K562 (cell line): ENCODE measurements at regions not wholly inside any gene's neighbourhood (a gene's known extent, or its start where the extent isn't known, plus 50 kb on each side); places are given as distances from the start of the nearest gene placed in this dataset.

Experiments used
- ATAC-seq: fragments of 200-7000 bp; cut with Tn5 transposase; 3 replicates; pipeline ENCODE4 v1.9.1; 2020; ENCODE audit warnings: moderate library complexity
- BruUV-seq: library from RNA; stranded (reverse); fragments of 400-500 nt; replicated peaks from 2 replicates; lab custom pipeline; 2021; lab: Mats Ljungman, UMichigan
- CTCF ChIA-PET: fragments of 300-600 bp; formaldehyde crosslinking; extraction: SDS; loops from one replicate; lab custom pipeline; 2021; ENCODE audit warnings: low intra/inter-chr PET ratio; lab: Yijun Ruan, JAX
- POLR2A ChIA-PET: fragments of 300-600, 350-650 bp; sonication (Branson Sonifier 250); formaldehyde crosslinking; extraction: SDS; loops from one replicate; lab custom pipeline; 2021; ENCODE audit warnings: antibody characterized with exemption, inconsistent platforms; lab: Yijun Ruan, JAX
- DNase-seq, 4 experiments: peaks; one replicate each; pipeline versions ENCODE4 v3.0.0 to v3.0.0-alpha.2; 2011 to 2018; ENCODE audit warnings: low spot score in 3 of 4, mixed read lengths in 3 of 4; ENCODE audit errors: extremely low read depth in 1 of 4
- FAIRE-seq: peaks from 2 replicates; lab custom pipeline; 2011; peaks lifted over from hg19 to GRCh38; lab: Jason Lieb, UNC
- H2AFZ ChIP-seq: 2 replicates; pipeline ENCODE4 v1.6.0; 2011; ENCODE audit warnings: low read depth, low read length, control low read depth, inconsistent platforms
- H3K27ac ChIP-seq: fragments of 200-600 bp; 3 replicates; pipeline ENCODE4 v1.8.0; 2011; ENCODE audit warnings: low read depth, mild to moderate bottlenecking, control low read depth, inconsistent platforms, low read length, moderate library complexity, mixed read lengths; ENCODE audit errors: extremely low read depth
- H3K27me3 ChIP-seq, 2 experiments: fragments of 300-600 bp in 1 of 2; 2 replicates in 1 of 2; 3 replicates in 1 of 2; pipeline versions ENCODE4 v1.6.0 to v1.8.0; 2011; ENCODE audit warnings: inconsistent platforms in 2 of 2, low read length in 2 of 2, mild to moderate bottlenecking in 1 of 2, mixed read lengths in 1 of 2, moderate library complexity in 1 of 2; ENCODE audit not compliant: control insufficient read depth in 2 of 2, insufficient read depth in 2 of 2
- H3K36me3 ChIP-seq: fragments of 300-600 bp; 3 replicates; pipeline ENCODE4 v1.8.0; 2011; ENCODE audit warnings: mild to moderate bottlenecking, low read length, inconsistent platforms; ENCODE audit not compliant: control insufficient read depth, insufficient read depth
- H3K4me1 ChIP-seq, 2 experiments: fragments of 200-600 bp in 1 of 2; replicated peaks in 1 of 2; 2 replicates in 1 of 2; 3 replicates in 1 of 2; pipeline versions ENCODE4 v1.5.1 to v1.8.0; 2011; ENCODE audit warnings: inconsistent platforms in 2 of 2, low read length in 2 of 2, mild to moderate bottlenecking in 1 of 2, mixed read lengths in 1 of 2, moderate library complexity in 1 of 2; ENCODE audit not compliant: control insufficient read depth in 2 of 2, insufficient read depth in 2 of 2
- H3K4me2 ChIP-seq: 2 replicates; pipeline ENCODE4 v1.6.1; 2011; ENCODE audit warnings: low read length, control low read depth, inconsistent platforms, mixed read lengths; ENCODE audit not compliant: insufficient read depth
- H3K4me3 ChIP-seq: fragments of 200-600 bp; sonication (generic), shearing (Covaris generic); 2 replicates; pipeline ENCODE4 v1.5.1; 2016; ENCODE audit warnings: control low read depth, inconsistent platforms
- H3K79me2 ChIP-seq: fragments of 200-600 bp; 3 replicates; pipeline ENCODE4 v1.8.0; 2011; ENCODE audit warnings: low read length, inconsistent platforms; ENCODE audit not compliant: control insufficient read depth, insufficient read depth
- H3K9ac ChIP-seq, 2 experiments: 2 replicates each; pipeline versions ENCODE4 v1.6.0 to v1.6.1; 2011; ENCODE audit warnings: low read depth in 2 of 2, low read length in 2 of 2, control low read depth in 1 of 2, inconsistent platforms in 1 of 2, mild to moderate bottlenecking in 1 of 2, mixed read lengths in 1 of 2; ENCODE audit not compliant: insufficient read depth in 1 of 2
- H3K9me1 ChIP-seq: one replicate; pipeline ENCODE4 v1.6.0; 2011; ENCODE audit warnings: inconsistent platforms, mild to moderate bottlenecking, low read length, moderate library complexity; ENCODE audit not compliant: control insufficient read depth, insufficient read depth
- H3K9me3 ChIP-seq: replicated peaks from 2 replicates; pipeline ENCODE4 v1.5.1; 2011; ENCODE audit warnings: low read depth, low read length, inconsistent platforms; ENCODE audit not compliant: control insufficient read depth, insufficient read depth
- H4K20me1 ChIP-seq: replicated peaks from 2 replicates; pipeline ENCODE4 v1.6.1; 2011; ENCODE audit warnings: low read length, inconsistent platforms, mixed read lengths; ENCODE audit not compliant: control insufficient read depth, insufficient read depth
- HOXB6 ChIP-seq: fragments of 250-450 bp; sonication (Bioruptor Pico); IDR thresholded peaks from 2 replicates; pipeline ENCODE4 v1.5.1; 2022; ENCODE audit warnings: mild to moderate bottlenecking, borderline replicate concordance
- JUNB ChIP-seq: fragments of 450-650 bp; formaldehyde crosslinking; conservative IDR thresholded peaks from 2 replicates; pipeline ENCODE4 v1.4.0; 2020; ENCODE audit warnings: mild to moderate bottlenecking
- KDM1A ChIP-seq, 2 experiments: fragments of 450-650 bp; IDR thresholded peaks; 2 replicates each; pipeline ENCODE4 v1.6.1; 2016; ENCODE audit warnings: mild to moderate bottlenecking in 2 of 2
- ZBTB40 ChIP-seq, 2 experiments: fragments of 450-650 bp in 1 of 2; sonication (generic) in 1 of 2; formaldehyde crosslinking in 1 of 2; IDR thresholded peaks; 2 replicates each; pipeline versions ENCODE4 v1.7.1 to v1.9.0; 2016 to 2022; ENCODE audit warnings: inconsistent platforms in 1 of 2, mild to moderate bottlenecking in 1 of 2, missing genetic modification reagents in 1 of 2
- ZNF224 ChIP-seq: sonication (generic); formaldehyde crosslinking; IDR thresholded peaks from 2 replicates; pipeline ENCODE4 v1.8.0; 2022; ENCODE audit warnings: mild to moderate bottlenecking, missing genetic modification reagents
- WGBS: fragments of 100-300 bp; shearing (Covaris generic); methylation state at CpG from one replicate; pipeline ENCODE4 v1.1.6; 2016; ENCODE audit warnings: low coverage, mixed read lengths; ENCODE audit not compliant: insufficient coverage; ENCODE audit errors: missing lambda C conversion rate; 5-methylcytosine and 5-hydroxymethylcytosine counted together
- in situ Hi-C: fragments of 300-500 bp; cut with MboI; formaldehyde crosslinking; loops from 4 replicates; pipeline ENCODE4 v1.15.0; 2018; ENCODE audit warnings: inconsistent platforms, mixed read lengths
- intact Hi-C: fragments of 100-400 bp; cut with micrococcal nuclease; formaldehyde crosslinking; loops from 2 replicates; pipeline ENCODE4 v1.14.2; 2022
- TF ChIP-seq, protein P1 (sequence below), 2 experiments: fragments of 450-650 bp in 1 of 2; sonication (generic) in 1 of 2; formaldehyde crosslinking in 1 of 2; IDR thresholded peaks in 1 of 2; conservative IDR thresholded peaks in 1 of 2; 2 replicates each; pipeline versions ENCODE4 v1.6.1 to v1.8.1; 2016 to 2023; ENCODE audit warnings: mild to moderate bottlenecking in 2 of 2, moderate library complexity in 2 of 2, inconsistent platforms in 1 of 2, missing genetic modification reagents in 1 of 2
- TF ChIP-seq, protein P2 (sequence below): fragments of 250-450 bp; sonication (Bioruptor Pico); IDR thresholded peaks from 2 replicates; pipeline ENCODE4 v1.5.0; 2021; ENCODE audit warnings: mild to moderate bottlenecking, borderline replicate concordance

DNA sequence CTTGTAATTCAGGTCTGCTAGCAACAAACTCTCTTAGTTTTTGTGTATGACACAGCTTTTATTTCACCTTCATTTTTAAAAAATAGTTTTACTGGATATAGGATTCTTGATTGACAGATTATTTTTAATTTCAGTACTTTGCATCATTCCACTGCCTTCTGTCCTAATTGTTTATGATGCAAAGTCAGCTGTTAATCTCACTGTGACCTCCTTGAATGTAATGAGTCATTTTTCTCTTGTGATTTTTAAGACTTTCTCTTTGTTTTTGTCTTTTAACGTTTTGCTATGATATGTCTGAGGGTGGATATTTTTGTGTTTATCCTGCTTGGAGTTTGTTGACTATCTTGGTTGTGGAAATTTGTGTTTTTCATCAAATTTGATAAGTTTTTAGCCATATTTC lies 126.3 kb upstream of the FBXO33 start (continued):
- TF ChIP-seq, protein P1, sequence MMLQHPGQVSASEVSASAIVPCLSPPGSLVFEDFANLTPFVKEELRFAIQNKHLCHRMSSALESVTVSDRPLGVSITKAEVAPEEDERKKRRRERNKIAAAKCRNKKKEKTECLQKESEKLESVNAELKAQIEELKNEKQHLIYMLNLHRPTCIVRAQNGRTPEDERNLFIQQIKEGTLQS (IDR thresholded peaks at IDR 0.05) = peak; percentile 14; the same call in 1 of the 2 replicates
- TF ChIP-seq, protein P1 (CRISPR knock-in tag; conservative IDR thresholded peaks at IDR 0.05) = no peak

DNA sequence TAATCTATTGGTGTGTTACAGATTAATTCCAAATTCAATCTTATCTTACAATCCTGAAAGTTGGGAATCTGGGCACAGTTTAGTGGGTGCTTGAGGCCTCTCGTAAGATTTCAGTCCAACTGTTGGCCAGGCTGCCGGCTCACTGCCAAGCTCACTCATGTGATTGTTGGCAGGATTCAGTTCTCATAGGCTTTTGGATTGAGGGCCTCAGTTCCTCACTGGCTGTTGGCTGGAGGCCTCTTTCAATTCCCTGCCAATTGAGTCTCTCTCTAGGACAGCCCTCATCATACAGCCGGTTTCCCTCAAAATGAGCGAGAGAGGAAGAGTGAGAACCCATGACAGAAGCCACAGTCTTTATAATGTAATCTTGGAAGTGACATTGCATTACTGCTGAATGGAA lies 123.5 kb upstream of the FBXO33 start:
- Histone ChIP-seq H3K27ac (no peak overlapping the region), H4K20me1 (no peaks in the 10 kb centered on the region), H3K79me2 (no peaks in the 10 kb centered on the region), H3K4me1 (no peaks in the 10 kb centered on the region), H3K9me3 (no peaks in the 10 kb centered on the region; the same call in 1 of the 2 replicates), H3K9me1 (no peaks in the 10 kb centered on the region), H2AFZ (no peak overlapping the region), H3K9ac (no peak overlapping the region), H3K4me3 (no peak overlapping the region), H3K27me3 (no peaks in the 10 kb centered on the region), H3K4me2 (no peak overlapping the region), H3K36me3 (no peaks in the 10 kb centered on the region)
- intact Hi-C loops = no loop called here
- ChIA-PET POLR2A (no interaction called here), CTCF (no interaction called here)
- no peak for FAIRE-seq
- ATAC-seq = no peak
- no peak for DNase-seq
- 0% methylated on average over 4 of the region's 4 CpGs for WGBS
- TF ChIP-seq, protein P2, sequence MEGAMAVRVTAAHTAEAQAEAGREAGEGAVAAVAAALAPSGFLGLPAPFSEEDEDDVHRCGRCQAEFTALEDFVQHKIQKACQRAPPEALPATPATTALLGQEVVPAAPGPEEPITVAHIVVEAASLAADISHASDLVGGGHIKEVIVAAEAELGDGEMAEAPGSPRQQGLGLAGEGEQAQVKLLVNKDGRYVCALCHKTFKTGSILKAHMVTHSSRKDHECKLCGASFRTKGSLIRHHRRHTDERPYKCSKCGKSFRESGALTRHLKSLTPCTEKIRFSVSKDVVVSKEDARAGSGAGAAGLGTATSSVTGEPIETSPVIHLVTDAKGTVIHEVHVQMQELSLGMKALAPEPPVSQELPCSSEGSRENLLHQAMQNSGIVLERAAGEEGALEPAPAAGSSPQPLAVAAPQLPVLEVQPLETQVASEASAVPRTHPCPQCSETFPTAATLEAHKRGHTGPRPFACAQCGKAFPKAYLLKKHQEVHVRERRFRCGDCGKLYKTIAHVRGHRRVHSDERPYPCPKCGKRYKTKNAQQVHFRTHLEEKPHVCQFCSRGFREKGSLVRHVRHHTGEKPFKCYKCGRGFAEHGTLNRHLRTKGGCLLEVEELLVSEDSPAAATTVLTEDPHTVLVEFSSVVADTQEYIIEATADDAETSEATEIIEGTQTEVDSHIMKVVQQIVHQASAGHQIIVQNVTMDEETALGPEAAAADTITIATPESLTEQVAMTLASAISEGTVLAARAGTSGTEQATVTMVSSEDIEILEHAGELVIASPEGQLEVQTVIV = no peak
- TF ChIP-seq ZNF224 (no peak), ZBTB40 (IDR thresholded peaks at IDR 0.05) (no peak), ZBTB40 (CRISPR knock-in tag; IDR thresholded peaks at IDR 0.05) (no peak), HOXB6 (no peak), JUNB (CRISPR knock-in tag) (no peak), KDM1A (IDR thresholded peaks at IDR 0.05) (no peak)
- in situ Hi-C loops = no loop called here
- no TSS peak for BruUV-seq
